WERI-Rb-1 (cell line): ENCODE measurements at regions not wholly inside any gene's neighbourhood (a gene's known extent, or its start where the extent isn't known, plus 50 kb on each side); places are given as distances from the start of the nearest gene placed in this dataset.

ENCODE experiments used
- DNase-seq: peaks from one replicate; pipeline ENCODE4 v3.0.0-alpha.2; 2020
- H3K27ac ChIP-seq: fragments of 250-450 bp; sonication (Bioruptor Pico); 2 replicates; pipeline ENCODE4 v1.5.1; 2020; ENCODE audit warnings: mild to moderate bottlenecking, moderate library complexity
- H3K27me3 ChIP-seq: fragments of 250-450 bp; sonication (Bioruptor Pico); 2 replicates; pipeline ENCODE4 v1.5.1; 2021; ENCODE audit warnings: mild to moderate bottlenecking, low read depth, moderate library complexity; ENCODE audit not compliant: insufficient read depth, severe bottlenecking
- H3K36me3 ChIP-seq: fragments of 250-450 bp; sonication (Bioruptor Pico); 2 replicates; pipeline ENCODE4 v1.5.1; 2020; ENCODE audit warnings: mild to moderate bottlenecking, moderate library complexity
- H3K4me3 ChIP-seq: 2 replicates; pipeline ENCODE4 v1.5.1; 2011; ENCODE audit warnings: low read depth, mild to moderate bottlenecking, control low read depth, low read length
- H3K9me3 ChIP-seq: fragments of 250-450 bp; sonication (Bioruptor Pico); 2 replicates; pipeline ENCODE4 v1.5.1; 2021; ENCODE audit warnings: mild to moderate bottlenecking, moderate library complexity; ENCODE audit not compliant: severe bottlenecking
- CTCF ChIP-seq: IDR thresholded peaks from 2 replicates; pipeline ENCODE4 v1.5.1; 2011; ENCODE audit warnings: low read depth, mild to moderate bottlenecking, control low read depth, inconsistent platforms, low read length

- H3K27me3 ChIP-seq = no peaks in the 10 kb centered on the region
- no peak overlapping the region for H3K4me3 ChIP-seq
- no peaks in the 10 kb centered on the region for H3K9me3 ChIP-seq
- H3K27ac ChIP-seq = no peak overlapping the region
- TF ChIP-seq CTCF = no peak
- no peak for DNase-seq
- H3K36me3 ChIP-seq = no peaks in the 10 kb centered on the region
Observed at GRCh38 chr10:10872764-10873163, 144.9 kb upstream of the CELF2 start.

- Histone ChIP-seq H3K27ac (no peak overlapping the region), H3K4me3 (no peak overlapping the region), H3K9me3 (no peaks in the 10 kb centered on the region), H3K36me3 (no peaks in the 10 kb centered on the region), H3K27me3 (no peaks in the 10 kb centered on the region)
- DNase-seq = no peak
- no peak for TF ChIP-seq CTCF
Observed at GRCh38 chr10:10873289-10873688, 144.4 kb upstream of the CELF2 start.

- TF ChIP-seq CTCF = no peak
- H3K27me3 ChIP-seq = no peaks in the 10 kb centered on the region
- no peak overlapping the region for H3K27ac ChIP-seq
- no peaks in the 10 kb centered on the region for H3K9me3 ChIP-seq
- no peaks in the 10 kb centered on the region for H3K36me3 ChIP-seq
- no peak for DNase-seq
- no peak overlapping the region for H3K4me3 ChIP-seq
Observed at GRCh38 chr10:10873915-10874314, 143.8 kb upstream of the CELF2 start.

- Histone ChIP-seq H3K27ac (no peak overlapping the region), H3K9me3 (no peaks in the 10 kb centered on the region), H3K4me3 (no peak overlapping the region), H3K27me3 (no peaks in the 10 kb centered on the region), H3K36me3 (no peaks in the 10 kb centered on the region)
- DNase-seq = no peak
- TF ChIP-seq CTCF = no peak
Observed at GRCh38 chr10:10878963-10879362, 138.7 kb upstream of the CELF2 start.

GRCh38 chr10:10881117-10881813 lies 136.4 kb upstream of the CELF2 start:
- no peaks in the 10 kb centered on the region for H3K27me3 ChIP-seq
- H3K27ac ChIP-seq = no peak overlapping the region
- DNase-seq = no peak
- no peaks in the 10 kb centered on the region for H3K9me3 ChIP-seq
- no peaks in the 10 kb centered on the region for H3K36me3 ChIP-seq
- no peak overlapping the region for H3K4me3 ChIP-seq
- no peak for TF ChIP-seq CTCF

GRCh38 chr10:10883737-10884136 lies 133.9 kb upstream of the CELF2 start:
- no peak for DNase-seq
- TF ChIP-seq CTCF = no peak
- H3K36me3 ChIP-seq = no peaks in the 10 kb centered on the region
- H3K27ac ChIP-seq = no peak overlapping the region
- no peak overlapping the region for H3K4me3 ChIP-seq
- no peaks in the 10 kb centered on the region for H3K9me3 ChIP-seq
- no peaks in the 10 kb centered on the region for H3K27me3 ChIP-seq
